Fibroblast of peridontal ligament (primary cell): ENCODE measurements at regions not wholly inside any gene's neighbourhood (a gene's known extent, or its start where the extent isn't known, plus 50 kb on each side); places are given as distances from the start of the nearest gene placed in this dataset.

Experiments used
- DNase-seq: peaks from one replicate; pipeline ENCODE4 v3.0.0-alpha.2; 2010; ENCODE audit errors: extremely low read depth

GRCh38 chr5:40414922-40415321 lies 264.8 kb upstream of the PTGER4 start:
- no peak for DNase-seq

- DNase-seq, result peak; percentile 53
These were observed 266.0 kb upstream of the PTGER4 start for GRCh38 chr5:40413743-40414142.

- no peak for DNase-seq
These were observed 266.9 kb upstream of the PTGER4 start for GRCh38 chr5:40412771-40413170.

DNA sequence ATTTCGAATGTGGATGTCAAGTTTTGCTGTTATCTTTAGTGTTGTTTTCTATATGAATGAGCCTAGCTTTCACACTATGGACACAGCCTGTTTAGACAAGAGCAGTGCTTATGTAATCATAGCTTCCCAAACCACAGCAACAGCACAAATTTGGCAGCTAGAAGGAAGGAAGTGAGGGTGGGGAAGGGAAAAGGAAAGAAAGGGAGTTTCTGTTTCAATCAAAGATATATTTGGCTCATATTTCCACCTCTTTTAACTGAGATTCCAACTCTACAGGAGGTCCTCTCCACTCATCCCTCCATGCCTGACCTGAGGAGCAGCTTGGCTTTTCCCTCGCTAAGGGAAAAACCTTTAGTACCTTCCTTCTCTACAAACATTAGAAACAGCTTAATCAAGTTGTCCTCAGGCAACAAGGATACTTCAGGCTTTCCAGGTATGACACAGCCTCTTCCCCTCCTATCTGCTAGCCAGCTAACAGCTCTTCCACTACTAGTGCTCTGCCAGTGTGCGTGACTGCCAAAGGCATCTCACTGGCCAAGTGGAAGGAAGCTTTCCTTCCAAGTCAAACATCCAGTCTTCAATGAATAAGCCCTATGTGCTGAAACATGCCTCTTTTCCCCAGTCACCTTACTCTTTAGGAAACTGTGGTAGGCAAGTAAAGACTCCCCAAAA lies 268.6 kb upstream of the PTGER4 start:
- DNase-seq, result peak; percentile 68

DNA sequence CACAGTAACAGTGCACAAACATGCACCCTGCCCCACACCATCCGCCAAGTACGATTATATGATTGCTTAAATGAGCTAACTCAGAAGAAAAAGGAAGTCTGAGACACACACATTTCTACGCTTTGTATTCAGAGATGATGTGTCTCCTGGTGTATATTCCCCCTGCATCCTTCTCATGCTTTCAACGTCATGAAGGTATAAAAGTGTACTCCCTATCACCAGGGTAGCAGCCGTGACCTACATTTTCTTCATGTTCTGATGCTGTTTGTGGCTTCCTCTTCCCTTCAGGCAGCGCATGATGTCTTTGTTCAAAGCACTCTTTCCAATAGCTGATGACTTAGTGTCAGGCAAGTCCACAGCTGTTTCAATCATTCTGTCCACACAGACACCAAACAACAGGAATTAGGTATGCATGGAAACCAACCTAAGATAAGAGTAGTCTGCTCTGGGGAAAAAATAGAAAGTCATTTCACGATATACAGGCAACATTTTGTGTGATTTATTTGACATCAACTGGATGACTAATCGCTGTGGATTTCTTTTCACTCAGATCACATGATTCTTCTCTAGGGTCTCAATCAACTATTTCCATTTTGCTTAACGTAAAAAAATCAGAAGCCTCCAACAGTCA lies 269.4 kb upstream of the PTGER4 start:
- no peak for DNase-seq

DNA sequence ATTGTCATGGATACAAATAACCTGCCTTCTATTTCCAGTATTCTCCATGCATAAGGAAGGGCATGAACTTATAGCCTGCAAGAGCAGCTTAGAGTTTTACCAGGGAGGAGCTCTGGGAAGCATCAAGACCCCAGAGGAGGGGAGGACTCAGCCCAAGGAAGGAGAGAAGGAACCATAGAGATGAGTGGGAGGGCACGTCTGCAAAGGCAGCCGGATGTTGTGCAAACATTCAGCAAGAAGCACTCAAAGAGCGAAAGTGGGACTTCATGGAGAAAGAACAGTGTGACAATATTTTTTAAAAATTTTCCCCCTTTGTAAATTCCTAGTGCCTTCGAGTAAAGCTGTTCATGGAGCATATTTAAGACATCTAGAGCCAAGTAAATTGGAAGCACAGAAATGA lies 270.1 kb upstream of the PTGER4 start:
- DNase-seq, result no peak

GRCh38 chr5:40406741-40407211 lies 272.9 kb upstream of the PTGER4 start:
- no peak for DNase-seq

- no peak for DNase-seq
These were observed 273.5 kb upstream of the PTGER4 start for GRCh38 chr5:40405996-40406740.

DNA sequence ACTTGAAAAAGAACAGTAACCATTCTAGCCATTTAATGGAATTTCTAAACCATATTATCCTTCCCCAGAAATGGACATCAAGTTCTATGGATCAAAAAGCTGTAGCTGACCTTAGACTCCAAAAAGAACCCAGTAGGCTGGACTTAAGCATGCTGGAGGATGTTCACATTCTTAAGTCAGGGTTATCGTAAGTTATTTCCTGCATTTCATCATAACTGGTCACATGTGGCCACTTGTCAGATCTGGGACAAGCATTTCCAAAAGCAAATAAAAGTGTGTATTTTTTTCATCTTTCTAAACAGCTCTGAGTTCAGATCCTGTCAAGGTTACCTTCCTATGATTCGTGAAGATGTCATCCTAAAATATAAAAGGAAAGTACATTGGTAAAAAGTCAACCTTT lies 274.5 kb upstream of the PTGER4 start:
- no peak for DNase-seq

DNA sequence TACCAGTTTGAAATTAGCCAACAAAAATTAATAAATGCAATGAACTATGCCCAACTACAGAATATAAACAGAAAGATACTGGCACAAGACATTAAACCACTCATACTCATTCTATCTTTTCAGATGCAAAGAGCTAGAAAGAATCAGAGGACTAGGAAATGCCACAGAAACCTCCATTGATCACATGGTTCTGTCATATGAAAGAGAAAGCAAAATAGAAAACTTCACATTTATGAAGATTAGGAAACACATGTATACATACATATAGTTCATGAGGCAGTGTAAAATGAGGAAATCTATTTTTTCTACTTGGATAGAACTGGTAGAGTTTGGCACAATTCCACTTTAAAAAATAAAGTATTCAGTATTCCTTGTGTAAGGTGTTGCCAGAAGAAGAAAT lies 275.1 kb upstream of the PTGER4 start:
- DNase-seq, result no peak

DNA sequence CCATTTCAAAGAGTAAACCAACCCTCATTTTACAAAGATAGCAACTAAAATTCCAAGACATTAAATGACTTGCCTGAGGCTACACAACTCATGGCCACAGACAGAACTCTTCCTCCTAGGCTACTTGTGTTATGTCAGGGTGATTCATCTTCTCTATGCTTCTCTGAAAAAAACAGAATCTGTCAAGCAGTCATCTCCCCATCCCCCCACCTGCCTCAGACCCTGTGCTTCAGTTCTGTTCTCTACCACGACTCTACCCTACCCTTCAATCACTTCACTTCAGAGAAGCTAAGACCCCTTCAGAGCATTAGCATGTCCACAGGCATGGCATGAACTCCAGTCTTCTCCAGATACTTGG lies 277.7 kb upstream of the PTGER4 start:
- DNase-seq, result no peak

- no peak for DNase-seq
These were observed 278.3 kb upstream of the PTGER4 start for GRCh38 chr5:40401284-40402006.

DNA sequence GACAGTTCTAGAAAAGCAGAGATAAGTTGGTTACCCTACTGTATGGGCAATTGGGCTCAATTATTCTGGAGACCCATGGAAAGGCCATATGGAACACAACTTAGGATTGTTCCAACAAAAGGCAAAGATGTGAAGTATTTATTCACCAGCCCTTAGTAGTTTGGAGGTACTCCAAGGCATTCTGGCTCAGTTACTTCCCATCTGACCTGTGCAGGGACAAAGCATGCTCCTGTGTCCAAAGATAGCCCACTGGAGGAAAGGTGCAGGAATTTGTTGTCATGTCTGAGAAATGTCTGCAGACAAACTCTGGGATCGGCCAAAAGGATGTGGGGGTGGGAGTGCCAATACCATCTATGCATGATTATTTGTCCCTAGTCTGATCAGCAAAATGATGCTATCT lies 279.5 kb upstream of the PTGER4 start:
- DNase-seq, result no peak

DNA sequence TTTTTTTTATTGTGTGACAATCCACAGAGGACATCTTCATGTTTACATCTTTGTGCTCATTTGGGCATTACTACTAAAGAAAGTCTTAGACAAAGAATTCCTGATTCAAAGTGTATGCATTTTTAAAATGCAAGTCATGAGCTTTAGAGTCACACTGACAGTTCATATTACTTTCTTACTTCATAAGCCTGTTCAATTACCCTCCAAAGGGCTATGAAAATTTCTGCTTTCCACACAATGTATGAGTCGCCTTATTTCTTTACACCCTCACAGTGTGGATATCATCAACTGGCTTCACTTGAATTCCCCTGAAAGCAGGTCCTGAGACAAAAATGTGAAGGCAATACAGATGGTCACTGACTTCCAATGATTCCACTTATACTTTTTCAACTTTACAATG lies 280.4 kb upstream of the PTGER4 start:
- DNase-seq, result peak; percentile 86

GRCh38 chr5:40397976-40398375 lies 281.7 kb upstream of the PTGER4 start:
- no peak for DNase-seq

- DNase-seq, result no peak
These were observed 282.6 kb upstream of the PTGER4 start for GRCh38 chr5:40397091-40397490.

DNA sequence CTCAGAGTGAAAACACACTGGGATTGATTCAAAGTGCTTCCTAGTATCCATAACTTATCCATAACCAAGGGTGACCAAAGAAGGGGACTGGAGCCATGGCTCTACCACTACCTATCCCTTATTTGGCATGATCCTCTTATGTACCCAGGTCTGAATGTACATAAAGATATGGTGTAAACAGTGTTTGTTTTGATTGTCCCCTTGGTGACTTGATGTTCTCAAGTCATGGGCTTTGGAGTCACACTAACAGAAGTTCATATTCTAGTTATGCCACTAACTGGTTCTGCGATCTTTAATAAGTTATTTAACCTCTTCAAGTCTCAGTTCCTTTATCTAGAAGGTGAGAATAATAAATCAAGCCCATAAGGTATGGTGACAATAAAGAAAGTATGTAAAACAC lies 283.4 kb upstream of the PTGER4 start:
- no peak for DNase-seq

- DNase-seq, result no peak
These were observed 284.5 kb upstream of the PTGER4 start for GRCh38 chr5:40395251-40395650.

DNA sequence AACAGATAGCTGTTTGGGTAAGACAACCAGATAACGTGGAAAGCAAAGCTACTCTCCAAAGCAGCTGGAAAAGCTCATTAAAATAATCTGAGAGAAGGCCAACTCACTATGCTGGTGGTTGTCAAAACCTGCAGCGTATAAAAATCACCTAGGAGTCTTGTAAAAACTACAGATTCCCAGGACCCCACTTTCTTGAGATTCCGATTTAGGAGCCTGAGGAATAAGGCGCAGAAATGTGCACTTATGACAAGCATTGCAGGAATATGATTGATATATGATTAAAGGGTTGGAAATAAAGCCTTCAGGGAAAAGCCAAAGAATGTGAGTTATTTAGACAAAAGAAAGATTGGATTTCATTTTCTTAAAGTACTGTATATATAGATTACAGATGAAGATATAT lies 285.0 kb upstream of the PTGER4 start:
- DNase-seq, result no peak

- DNase-seq, result no peak
These were observed 288.1 kb upstream of the PTGER4 start for GRCh38 chr5:40391642-40392041.

DNA sequence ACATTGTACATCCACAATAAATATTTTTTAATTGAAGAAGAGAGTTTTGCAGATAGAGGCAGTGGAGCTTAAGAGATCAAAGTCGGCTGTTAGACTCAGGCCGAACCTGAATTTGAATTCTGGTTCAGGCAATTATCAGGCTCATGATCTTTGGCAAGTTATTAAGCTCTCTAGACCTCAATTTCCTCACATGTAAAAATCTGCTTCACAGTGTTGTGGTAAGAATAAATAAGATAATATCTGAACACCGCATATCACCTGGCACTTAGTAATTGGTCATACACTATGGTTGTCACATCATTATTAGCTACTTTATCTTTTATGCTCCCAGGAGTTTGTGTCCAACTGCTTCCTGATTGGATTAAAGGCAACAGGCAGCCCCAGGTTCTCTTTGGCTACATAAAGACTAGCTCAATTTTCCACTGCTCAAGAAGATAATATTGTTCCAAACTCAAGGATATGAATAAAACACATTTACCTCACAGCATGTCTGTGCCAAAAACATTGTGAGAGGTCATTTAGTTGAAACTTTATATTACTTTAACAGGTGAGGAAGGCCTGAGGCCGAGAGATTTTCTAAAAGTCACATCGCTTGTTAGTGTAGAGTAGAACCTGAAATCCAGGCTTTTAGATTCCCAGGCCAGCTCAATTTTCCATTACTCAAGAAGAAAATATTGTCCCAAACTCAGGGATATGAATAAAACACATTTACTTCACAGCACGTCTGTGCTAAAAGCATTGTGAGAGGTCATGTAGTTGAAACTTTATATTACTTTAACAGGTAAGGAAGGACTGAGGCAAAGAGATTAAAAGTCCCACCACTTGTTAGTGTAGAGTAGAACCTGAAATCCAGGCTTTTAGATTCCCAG lies 289.2 kb upstream of the PTGER4 start:
- no peak for DNase-seq
